Liver (tissue), 2 donors: ENCODE measurements at regions not wholly inside any gene's neighbourhood (a gene's known extent, or its start where the extent isn't known, plus 50 kb on each side); places are given as distances from the start of the nearest gene placed in this dataset.
"Not testable (repeated sequence)": the region's sequence is repeated elsewhere in the genome, so short reads cannot be mapped to it uniquely, and the experiment has no call there.

Experiments used
- CTCF ChIP-seq: fragments of 150-350 bp; IDR thresholded peaks from 2 replicates; pipeline ENCODE4 v1.5.1; 2017; ENCODE audit warnings: improper control_type of control experiment, low read depth, low read length; ENCODE audit not compliant: missing input control
- TF ChIP-seq, protein P1 (sequence below): IDR thresholded peaks from 2 replicates; pipeline ENCODE4 v1.6.1; 2016; ENCODE audit warnings: antibody characterized with exemption
- donor health status: healthy.

- TF ChIP-seq CTCF: not testable (repeated sequence)
- TF ChIP-seq, protein P1, sequence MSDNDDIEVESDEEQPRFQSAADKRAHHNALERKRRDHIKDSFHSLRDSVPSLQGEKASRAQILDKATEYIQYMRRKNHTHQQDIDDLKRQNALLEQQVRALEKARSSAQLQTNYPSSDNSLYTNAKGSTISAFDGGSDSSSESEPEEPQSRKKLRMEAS: not testable (repeated sequence)
Observed at GRCh38 chr3:22882834-22883233, 320.3 kb upstream of the UBE2E2 start.
